Lung (tissue), 11 donors: ENCODE measurements at regions not wholly inside any gene's neighbourhood (a gene's known extent, or its start where the extent isn't known, plus 50 kb on each side); places are given as distances from the start of the nearest gene placed in this dataset.

Experiments used
- ATAC-seq: fragments of 200-7000 bp; cut with Tn5 transposase; one replicate; pipeline ENCODE4 v1.9.1; 2020; ENCODE audit warnings: moderate number of reproducible peaks; ENCODE audit not compliant: insufficient read depth, low FRiP score
- DNase-seq, 3 donors: peaks; one replicate each; pipeline ENCODE4 v3.0.0-alpha.2; 2013 to 2017
- H3K27ac ChIP-seq, 2 donors: one replicate each; pipeline ENCODE4 v1.5.1; 2013; ENCODE audit warnings: mild to moderate bottlenecking in 2 of 2, moderate library complexity in 2 of 2, control low read depth in 1 of 2, inconsistent platforms in 1 of 2, low read depth in 1 of 2, low read length in 1 of 2
- H3K27me3 ChIP-seq, 3 donors: one replicate each; pipeline ENCODE4 v1.5.1; 2013; ENCODE audit warnings: low read length in 2 of 3; ENCODE audit not compliant: control insufficient read depth in 3 of 3, insufficient read depth in 3 of 3
- H3K36me3 ChIP-seq, 4 donors: one replicate each; pipeline ENCODE4 v1.5.1; 2013; ENCODE audit warnings: low read length in 4 of 4, mild to moderate bottlenecking in 1 of 4, moderate library complexity in 1 of 4; ENCODE audit not compliant: control insufficient read depth in 4 of 4, insufficient read depth in 4 of 4
- H3K4me1 ChIP-seq, 5 donors: one replicate each; pipeline ENCODE4 v1.5.1; 2013; ENCODE audit warnings: low read length in 5 of 5, mild to moderate bottlenecking in 2 of 5, moderate library complexity in 1 of 5; ENCODE audit not compliant: control insufficient read depth in 5 of 5, insufficient read depth in 5 of 5
- H3K4me3 ChIP-seq: one replicate; pipeline ENCODE4 v1.5.1; 2013; ENCODE audit warnings: mild to moderate bottlenecking, control low read depth, moderate library complexity
- H3K9ac ChIP-seq, 2 donors: one replicate each; pipeline ENCODE4 v1.5.1; 2013; ENCODE audit warnings: low read length in 2 of 2, control low read depth in 1 of 2; ENCODE audit not compliant: insufficient read depth in 1 of 2
- H3K9me3 ChIP-seq, 4 donors: one replicate each; pipeline ENCODE4 v1.5.1; 2013; ENCODE audit warnings: low read length in 3 of 4, mild to moderate bottlenecking in 1 of 4, moderate library complexity in 1 of 4; ENCODE audit not compliant: control insufficient read depth in 4 of 4, insufficient read depth in 3 of 4
- CTCF ChIP-seq: IDR thresholded peaks from 2 replicates; pipeline ENCODE4 v1.5.1; 2012; ENCODE audit warnings: mild to moderate bottlenecking; ENCODE audit errors: control extremely low read depth, extremely low read depth
- WGBS, 2 donors: extraction: QIAGEN DNeasy Blood & Tissue Kit; methylation state at CpG; one replicate each; pipeline ENCODE4 v1.1.7; 2013; 5-methylcytosine and 5-hydroxymethylcytosine counted together
- donor health status: control.
- donor health status: control.
- donor health status: Bipolar disorder and iron deficiency.
- donor health status: healthy.
- donor health status: DM: yes; HTN: yes; CAD: no.

- no peak overlapping the region for H3K27ac ChIP-seq
- peak in 1 of 3 donors; percentile 9 for DNase-seq
- H3K36me3 ChIP-seq, result no peaks in the 10 kb centered on the region
- no peak for TF ChIP-seq CTCF
- no peak overlapping the region for H3K4me3 ChIP-seq
- H3K27me3 ChIP-seq, result no peaks in the 10 kb centered on the region
- no peak for ATAC-seq
- H3K4me1 ChIP-seq, result peaks cover 0 to 34% (median 10%) of the 10 kb centered on the region in 5 donors
- WGBS, 2 donors, result 93 to 95% methylated on average over 7 of the region's 7 CpGs
- H3K9me3 ChIP-seq, result no peaks in the 10 kb centered on the region
- no peak overlapping the region for H3K9ac ChIP-seq
These were observed 96.9 kb downstream of the LINGO1 start for GRCh38 chr15:77535845-77536244.
